HCT116 (cell line): ENCODE measurements at regions not wholly inside any gene's neighbourhood (a gene's known extent, or its start where the extent isn't known, plus 50 kb on each side); places are given as distances from the start of the nearest gene placed in this dataset.

Experiments
- ATAC-seq: fragments of 200-7000 bp; cut with Tn5 transposase; 2 replicates; pipeline ENCODE4 v1.9.1; 2020; ENCODE audit warnings: mild to moderate bottlenecking, moderate library complexity
- BruUV-seq: library from RNA; stranded (reverse); fragments of 400-500 nt; replicated peaks from 2 replicates; lab custom pipeline; 2021; lab: Mats Ljungman, UMichigan
- CTCF ChIA-PET: fragments of 300-600 bp; sonication (Branson Sonifier 250); formaldehyde crosslinking; loops from one replicate; lab custom pipeline; 2021; ENCODE audit warnings: antibody characterized with exemption; lab: Charles Lee
- POLR2A ChIA-PET: fragments of 300-600, 350-600 bp; sonication (Branson Sonifier 250); formaldehyde crosslinking; loops from one replicate; lab custom pipeline; 2021; ENCODE audit warnings: antibody characterized with exemption; lab: Charles Lee
- RAD21 ChIA-PET, 2 experiments: fragments of 300-600 bp; sonication (Branson Sonifier 250); formaldehyde crosslinking; loops; one replicate each; lab custom pipeline; 2023; ENCODE audit warnings: low total read pairs in 2 of 2; ENCODE audit not compliant: uncharacterized antibody in 2 of 2, unreplicated experiment in 2 of 2, low non-redundant PET in 1 of 2; lab: Charles Lee
- DNase-seq: peaks from one replicate; pipeline ENCODE4 v3.0.0-alpha.2; 2010; ENCODE audit warnings: low read depth, low spot score
- H2AFZ ChIP-seq: fragments of 200-600 bp; shearing (Covaris generic), sonication (generic); 2 replicates; pipeline ENCODE4 v1.6.1; 2017; ENCODE audit warnings: low read depth, mixed run types, mixed read lengths, antibody characterized with exemption, low read length; ENCODE audit not compliant: poor library complexity, severe bottlenecking
- H3K27ac ChIP-seq: 2 replicates; pipeline ENCODE4 v1.5.1; 2012; ENCODE audit warnings: low read depth, low read length
- H3K27me3 ChIP-seq: fragments of 200-600 bp; sonication (generic); 2 replicates; pipeline ENCODE4 v1.6.1; 2016; ENCODE audit warnings: mixed run types, low read length, mixed read lengths; ENCODE audit not compliant: insufficient read depth
- H3K36me3 ChIP-seq, 2 experiments: fragments of 200-500 bp in 1 of 2; fragments of 200-600 bp in 1 of 2; sonication (Bioruptor generic) in 1 of 2; sonication (generic) in 1 of 2; 2 replicates each; pipeline versions ENCODE4 v1.5.1 to v1.6.1; 2014 to 2016; ENCODE audit warnings: low read length in 2 of 2, inconsistent platforms in 1 of 2, mixed read lengths in 1 of 2, mixed run types in 1 of 2; ENCODE audit not compliant: insufficient read depth in 2 of 2, control insufficient read depth in 1 of 2
- H3K4me1 ChIP-seq, 2 experiments: fragments of 200-600 bp in 1 of 2; sonication (generic) in 1 of 2; 2 replicates each; pipeline versions ENCODE4 v1.5.1 to v1.6.1; 2012 to 2017; ENCODE audit warnings: low read length in 2 of 2, inconsistent platforms in 1 of 2, mild to moderate bottlenecking in 1 of 2, mixed read lengths in 1 of 2, mixed run types in 1 of 2, moderate library complexity in 1 of 2; ENCODE audit not compliant: insufficient read depth in 2 of 2, control insufficient read depth in 1 of 2
- H3K4me2 ChIP-seq: fragments of 200-600 bp; sonication (generic); 2 replicates; pipeline ENCODE4 v1.6.1; 2017; ENCODE audit warnings: mixed run types, low read length, mixed read lengths
- H3K4me3 ChIP-seq, 2 experiments: fragments of 200-600 bp in 1 of 2; sonication (generic) in 1 of 2; replicated peaks in 1 of 2; 2 replicates each; pipeline ENCODE4 v1.5.1; 2011 to 2016; ENCODE audit warnings: low read length in 2 of 2, control low read depth in 1 of 2, low read depth in 1 of 2, mild to moderate bottlenecking in 1 of 2, mixed read lengths in 1 of 2, mixed run types in 1 of 2
- H3K79me2 ChIP-seq: fragments of 200-600 bp; sonication (generic); 2 replicates; pipeline ENCODE4 v1.6.1; 2017; ENCODE audit warnings: mild to moderate bottlenecking, mixed run types, low read length, moderate library complexity, mixed read lengths; ENCODE audit not compliant: insufficient read depth
- H3K9ac ChIP-seq: fragments of 200-600 bp; sonication (generic); 2 replicates; pipeline ENCODE4 v1.6.1; 2016; ENCODE audit warnings: low read length, mixed read lengths
- H3K9me2 ChIP-seq: fragments of 200-600 bp; sonication (generic), shearing (Covaris generic); 2 replicates; pipeline ENCODE4 v1.6.1; 2017; ENCODE audit warnings: mixed run types, mild to moderate bottlenecking, moderate library complexity; ENCODE audit not compliant: insufficient read depth
- H3K9me3 ChIP-seq, 2 experiments: fragments of 200-500 bp in 1 of 2; fragments of 200-600 bp in 1 of 2; sonication (Bioruptor generic) in 1 of 2; sonication (generic) in 1 of 2; 2 replicates each; pipeline ENCODE4 v1.6.1; 2014 to 2017; ENCODE audit warnings: low read length in 2 of 2, mixed read lengths in 2 of 2, inconsistent platforms in 1 of 2, low read depth in 1 of 2, mild to moderate bottlenecking in 1 of 2, mixed run types in 1 of 2, moderate library complexity in 1 of 2; ENCODE audit not compliant: control insufficient read depth in 1 of 2, insufficient read depth in 1 of 2
- H4K20me1 ChIP-seq: fragments of 200-600 bp; sonication (generic), shearing (Covaris generic); 2 replicates; pipeline ENCODE4 v1.6.1; 2017; ENCODE audit warnings: mixed run types, mild to moderate bottlenecking, moderate library complexity; ENCODE audit not compliant: insufficient read depth
- CBX3 ChIP-seq: IDR thresholded peaks from 2 replicates; pipeline ENCODE4 v1.6.1; 2012; ENCODE audit warnings: low read depth
- EGR1 ChIP-seq: IDR thresholded peaks from 2 replicates; pipeline ENCODE4 v1.6.1; 2012; ENCODE audit warnings: low read depth
- ELF1 ChIP-seq: IDR thresholded peaks from 2 replicates; pipeline ENCODE4 v1.6.1; 2012; ENCODE audit warnings: low read depth, borderline replicate concordance
- EZH2 ChIP-seq: fragments of 200-600 bp; sonication (generic); IDR thresholded peaks from 2 replicates; pipeline ENCODE4 v1.6.1; 2017; ENCODE audit warnings: antibody characterized with exemption, mixed run types
- EZH2phosphoT487 ChIP-seq: fragments of 200-600 bp; IDR thresholded peaks from 2 replicates; pipeline ENCODE4 v1.6.1; 2018; ENCODE audit warnings: antibody characterized with exemption, borderline replicate concordance
- FOSL1 ChIP-seq: IDR thresholded peaks from 2 replicates; pipeline ENCODE4 v1.6.1; 2012; ENCODE audit warnings: low read depth
- JUND ChIP-seq: IDR thresholded peaks from 2 replicates; pipeline ENCODE4 v1.6.1; 2012
- POLR2AphosphoS5 ChIP-seq: IDR thresholded peaks from 2 replicates; pipeline ENCODE4 v1.6.1; 2011; ENCODE audit warnings: mild to moderate bottlenecking, low read depth, low read length, moderate library complexity
- RAD21 ChIP-seq: IDR thresholded peaks from 2 replicates; pipeline ENCODE4 v1.6.1; 2012; ENCODE audit warnings: low read depth, mild to moderate bottlenecking
- SIN3A ChIP-seq: IDR thresholded peaks from 2 replicates; pipeline ENCODE4 v1.6.1; 2012; ENCODE audit warnings: low read depth
- SP1 ChIP-seq: IDR thresholded peaks from 2 replicates; pipeline ENCODE4 v1.6.1; 2012; ENCODE audit warnings: low read depth
- TCF7L2 ChIP-seq: IDR thresholded peaks from 2 replicates; pipeline ENCODE4 v1.7.0; 2011; ENCODE audit warnings: borderline replicate concordance, inconsistent platforms; ENCODE audit not compliant: insufficient read depth, insufficient read length; ENCODE audit errors: extremely low read depth
- ZFX ChIP-seq: fragments of 450-650 bp; IDR thresholded peaks from 2 replicates; pipeline ENCODE4 v1.6.1; 2017
- ZNF274 ChIP-seq: fragments of 200-500 bp; sonication (Bioruptor generic); IDR thresholded peaks from 2 replicates; pipeline ENCODE4 v1.6.1; 2014; ENCODE audit warnings: mild to moderate bottlenecking, low read depth, low read length, inconsistent platforms
- intact Hi-C: fragments of 100-400 bp; cut with micrococcal nuclease; formaldehyde crosslinking; loops from 2 replicates; pipeline ENCODE4 v1.10.0; 2022
- TF ChIP-seq, protein P1 (sequence below): IDR thresholded peaks from 2 replicates; pipeline ENCODE4 v1.6.1; 2011; ENCODE audit warnings: mild to moderate bottlenecking, low read length, moderate library complexity; ENCODE audit not compliant: insufficient replicate concordance; ENCODE audit errors: extremely low read depth
- TF ChIP-seq, protein P2 (sequence below), 3 experiments: fragments of 200-600 bp in 1 of 3; sonication (generic) in 1 of 3; IDR thresholded peaks in 2 of 3; conservative IDR thresholded peaks in 1 of 3; 2 replicates each; pipeline ENCODE4 v1.5.1; 2012 to 2017; ENCODE audit warnings: low read depth in 2 of 3, low read length in 2 of 3, antibody characterized with exemption in 1 of 3, borderline replicate concordance in 1 of 3, control low read depth in 1 of 3, mild to moderate bottlenecking in 1 of 3, mixed read lengths in 1 of 3, mixed run types in 1 of 3, moderate library complexity in 1 of 3; ENCODE audit not compliant: insufficient read depth in 1 of 3
- TF ChIP-seq, protein P3 (sequence below): IDR thresholded peaks from 2 replicates; pipeline ENCODE4 v1.6.1; 2012
- TF ChIP-seq, protein P4 (sequence below): IDR thresholded peaks from 2 replicates; pipeline ENCODE4 v1.6.1; 2012; ENCODE audit warnings: low read depth

DNA sequence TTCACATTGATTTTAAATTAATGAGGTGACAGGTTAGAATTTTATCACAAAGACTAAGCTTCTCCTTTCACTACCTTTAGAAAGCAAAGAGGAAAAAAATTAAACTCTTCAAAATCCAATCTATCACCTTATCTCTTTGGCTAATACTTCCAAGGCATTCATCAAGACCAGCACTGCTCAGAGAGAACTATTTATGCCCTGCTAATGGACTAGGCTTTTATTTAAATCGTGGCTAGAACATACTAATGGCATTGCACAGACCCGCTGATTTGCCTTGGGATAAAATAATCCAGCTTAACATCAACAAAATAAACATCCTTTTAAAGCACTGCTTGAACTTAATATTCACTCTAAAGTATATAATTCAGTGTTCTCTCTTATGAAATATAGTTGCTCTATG lies 880.4 kb downstream of the HACE1 start:
- Histone ChIP-seq H3K79me2 (no peaks in the 10 kb centered on the region), H3K27ac (no peak overlapping the region), H3K9me3 (no peaks in the 10 kb centered on the region), H3K4me2 (no peak overlapping the region), H3K4me3 (no peak overlapping the region), H3K4me1 (no peaks in the 10 kb centered on the region), H3K9me2 (no peaks in the 10 kb centered on the region), H3K36me3 (no peaks in the 10 kb centered on the region), H3K27me3 (no peaks in the 10 kb centered on the region), H2AFZ (no peak overlapping the region)
- ATAC-seq = no peak
- BruUV-seq = no TSS peak
- CTCF ChIA-PET = no interaction called here
- POLR2A ChIA-PET = no interaction called here
- intact Hi-C loops = no loop called here
- RAD21 ChIA-PET = no interaction called here
- no peak for DNase-seq
- TF ChIP-seq, protein P1, sequence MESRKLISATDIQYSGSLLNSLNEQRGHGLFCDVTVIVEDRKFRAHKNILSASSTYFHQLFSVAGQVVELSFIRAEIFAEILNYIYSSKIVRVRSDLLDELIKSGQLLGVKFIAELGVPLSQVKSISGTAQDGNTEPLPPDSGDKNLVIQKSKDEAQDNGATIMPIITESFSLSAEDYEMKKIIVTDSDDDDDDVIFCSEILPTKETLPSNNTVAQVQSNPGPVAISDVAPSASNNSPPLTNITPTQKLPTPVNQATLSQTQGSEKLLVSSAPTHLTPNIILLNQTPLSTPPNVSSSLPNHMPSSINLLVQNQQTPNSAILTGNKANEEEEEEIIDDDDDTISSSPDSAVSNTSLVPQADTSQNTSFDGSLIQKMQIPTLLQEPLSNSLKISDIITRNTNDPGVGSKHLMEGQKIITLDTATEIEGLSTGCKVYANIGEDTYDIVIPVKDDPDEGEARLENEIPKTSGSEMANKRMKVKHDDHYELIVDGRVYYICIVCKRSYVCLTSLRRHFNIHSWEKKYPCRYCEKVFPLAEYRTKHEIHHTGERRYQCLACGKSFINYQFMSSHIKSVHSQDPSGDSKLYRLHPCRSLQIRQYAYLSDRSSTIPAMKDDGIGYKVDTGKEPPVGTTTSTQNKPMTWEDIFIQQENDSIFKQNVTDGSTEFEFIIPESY = no peak
- TF ChIP-seq EZH2 = no peak
- TF ChIP-seq ZNF274 = no peak
- no peak for TF ChIP-seq CBX3
- TF ChIP-seq SIN3A = no peak
- no peak for TF ChIP-seq EGR1
- TF ChIP-seq RAD21 = no peak
- TF ChIP-seq ZFX = no peak
- TF ChIP-seq ELF1 = no peak
- no peak for TF ChIP-seq EZH2phosphoT487
- no peak for TF ChIP-seq SP1
- no peak for TF ChIP-seq JUND
- TF ChIP-seq POLR2AphosphoS5 = no peak
- no peak for TF ChIP-seq FOSL1
- TF ChIP-seq, protein P2, sequence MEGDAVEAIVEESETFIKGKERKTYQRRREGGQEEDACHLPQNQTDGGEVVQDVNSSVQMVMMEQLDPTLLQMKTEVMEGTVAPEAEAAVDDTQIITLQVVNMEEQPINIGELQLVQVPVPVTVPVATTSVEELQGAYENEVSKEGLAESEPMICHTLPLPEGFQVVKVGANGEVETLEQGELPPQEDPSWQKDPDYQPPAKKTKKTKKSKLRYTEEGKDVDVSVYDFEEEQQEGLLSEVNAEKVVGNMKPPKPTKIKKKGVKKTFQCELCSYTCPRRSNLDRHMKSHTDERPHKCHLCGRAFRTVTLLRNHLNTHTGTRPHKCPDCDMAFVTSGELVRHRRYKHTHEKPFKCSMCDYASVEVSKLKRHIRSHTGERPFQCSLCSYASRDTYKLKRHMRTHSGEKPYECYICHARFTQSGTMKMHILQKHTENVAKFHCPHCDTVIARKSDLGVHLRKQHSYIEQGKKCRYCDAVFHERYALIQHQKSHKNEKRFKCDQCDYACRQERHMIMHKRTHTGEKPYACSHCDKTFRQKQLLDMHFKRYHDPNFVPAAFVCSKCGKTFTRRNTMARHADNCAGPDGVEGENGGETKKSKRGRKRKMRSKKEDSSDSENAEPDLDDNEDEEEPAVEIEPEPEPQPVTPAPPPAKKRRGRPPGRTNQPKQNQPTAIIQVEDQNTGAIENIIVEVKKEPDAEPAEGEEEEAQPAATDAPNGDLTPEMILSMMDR (IDR thresholded peaks at IDR 0.05 in 2 of 3, conservative IDR thresholded peaks at IDR 0.05 in 1 of 3; ENCODE audit: borderline replicate concordance in 1 of 3, insufficient read depth in 1 of 3, low read depth in 2 of 3, low read length in 2 of 3) = no peak
- TF ChIP-seq, protein P3, sequence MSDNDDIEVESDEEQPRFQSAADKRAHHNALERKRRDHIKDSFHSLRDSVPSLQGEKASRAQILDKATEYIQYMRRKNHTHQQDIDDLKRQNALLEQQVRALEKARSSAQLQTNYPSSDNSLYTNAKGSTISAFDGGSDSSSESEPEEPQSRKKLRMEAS = no peak
- no peak for TF ChIP-seq TCF7L2
- TF ChIP-seq, protein P4, sequence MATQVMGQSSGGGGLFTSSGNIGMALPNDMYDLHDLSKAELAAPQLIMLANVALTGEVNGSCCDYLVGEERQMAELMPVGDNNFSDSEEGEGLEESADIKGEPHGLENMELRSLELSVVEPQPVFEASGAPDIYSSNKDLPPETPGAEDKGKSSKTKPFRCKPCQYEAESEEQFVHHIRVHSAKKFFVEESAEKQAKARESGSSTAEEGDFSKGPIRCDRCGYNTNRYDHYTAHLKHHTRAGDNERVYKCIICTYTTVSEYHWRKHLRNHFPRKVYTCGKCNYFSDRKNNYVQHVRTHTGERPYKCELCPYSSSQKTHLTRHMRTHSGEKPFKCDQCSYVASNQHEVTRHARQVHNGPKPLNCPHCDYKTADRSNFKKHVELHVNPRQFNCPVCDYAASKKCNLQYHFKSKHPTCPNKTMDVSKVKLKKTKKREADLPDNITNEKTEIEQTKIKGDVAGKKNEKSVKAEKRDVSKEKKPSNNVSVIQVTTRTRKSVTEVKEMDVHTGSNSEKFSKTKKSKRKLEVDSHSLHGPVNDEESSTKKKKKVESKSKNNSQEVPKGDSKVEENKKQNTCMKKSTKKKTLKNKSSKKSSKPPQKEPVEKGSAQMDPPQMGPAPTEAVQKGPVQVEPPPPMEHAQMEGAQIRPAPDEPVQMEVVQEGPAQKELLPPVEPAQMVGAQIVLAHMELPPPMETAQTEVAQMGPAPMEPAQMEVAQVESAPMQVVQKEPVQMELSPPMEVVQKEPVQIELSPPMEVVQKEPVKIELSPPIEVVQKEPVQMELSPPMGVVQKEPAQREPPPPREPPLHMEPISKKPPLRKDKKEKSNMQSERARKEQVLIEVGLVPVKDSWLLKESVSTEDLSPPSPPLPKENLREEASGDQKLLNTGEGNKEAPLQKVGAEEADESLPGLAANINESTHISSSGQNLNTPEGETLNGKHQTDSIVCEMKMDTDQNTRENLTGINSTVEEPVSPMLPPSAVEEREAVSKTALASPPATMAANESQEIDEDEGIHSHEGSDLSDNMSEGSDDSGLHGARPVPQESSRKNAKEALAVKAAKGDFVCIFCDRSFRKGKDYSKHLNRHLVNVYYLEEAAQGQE = no peak
- TF ChIP-seq, all 23 proteins: peak for 0
- H3K9ac ChIP-seq = no peak overlapping the region
- H4K20me1 ChIP-seq = no peaks in the 10 kb centered on the region
